Gastrocnemius medialis (tissue), 4 donors: ENCODE measurements at regions not wholly inside any gene's neighbourhood (a gene's known extent, or its start where the extent isn't known, plus 50 kb on each side); places are given as distances from the start of the nearest gene placed in this dataset.

Experiments used
- CTCF ChIP-seq, 5 experiments: fragments of 450-650 bp in 3 of 5; fragments of 200-600 bp in 2 of 5; sonication (generic) in 2 of 5; IDR thresholded peaks in 4 of 5; conservative IDR thresholded peaks in 1 of 5; 1 replicate in 4 of 5; 2 replicates in 1 of 5; pipeline ENCODE4 v1.5.1; 2016 to 2019; ENCODE audit warnings: antibody characterized with exemption in 5 of 5, mild to moderate bottlenecking in 3 of 5, moderate library complexity in 3 of 5
- POLR2A ChIP-seq, 2 donors: fragments of 450-650 bp; IDR thresholded peaks; one replicate each; pipeline ENCODE4 v1.6.1; 2017; ENCODE audit warnings: antibody characterized with exemption in 2 of 2, mild to moderate bottlenecking in 2 of 2, moderate library complexity in 2 of 2

GRCh38 chr2:239677453-239678185 lies 276.8 kb upstream of the HDAC4 start:
- TF ChIP-seq CTCF (IDR thresholded peaks at IDR 0.05 in 4 of 5, conservative IDR thresholded peaks at IDR 0.05 in 1 of 5) (no peak), POLR2A (IDR thresholded peaks at IDR 0.05) (no peak)
